ENCODE measurements at regions not wholly inside any gene's neighbourhood (a gene's known extent, or its start where the extent isn't known, plus 50 kb on each side); places are given as distances from the start of the nearest gene placed in this dataset.
A peak's percentile ranks its signal among the peaks of the same experiment; 100 is the strongest.

- H3K9me2 ChIP-seq (ENCODE audit: insufficient read depth), result no peaks in the 10 kb centered on the region
- H2AFZ ChIP-seq, result no peak overlapping the region
- ChIA-PET POLR2A (ENCODE audit: unreplicated experiment) (no interaction called here), CTCF (no interaction called here)
- no peak overlapping the region for H3K4me3 ChIP-seq
- H4K20me1 ChIP-seq (ENCODE audit: insufficient read depth), result no peaks in the 10 kb centered on the region
- H3K79me2 ChIP-seq (ENCODE audit: low read depth), result no peaks in the 10 kb centered on the region
- H3F3A ChIP-seq (ENCODE audit: insufficient read depth, low read depth), result peaks cover 4% of the 10 kb centered on the region; the same call in 1 of the 2 replicates
- intact Hi-C loops (cut with micrococcal nuclease; ENCODE audit: unreplicated experiment), result no loop called here
- H3K4me1 ChIP-seq (replicated peaks; ENCODE audit: insufficient read depth), result peaks cover 20% of the 10 kb centered on the region
- H3K27me3 ChIP-seq (ENCODE audit: insufficient read depth, low read depth), result no peaks in the 10 kb centered on the region
- H3K9me3 ChIP-seq (ENCODE audit: insufficient read depth, low read depth), result no peaks in the 10 kb centered on the region
- no peaks in the 10 kb centered on the region for H3K36me3 ChIP-seq (ENCODE audit: low read depth)
- H3K4me2 ChIP-seq, result no peak overlapping the region
- peak in 1 of 2 experiments; percentile 64 for DNase-seq
- no peak overlapping the region for H3K27ac ChIP-seq
- TF ChIP-seq, protein P1, sequence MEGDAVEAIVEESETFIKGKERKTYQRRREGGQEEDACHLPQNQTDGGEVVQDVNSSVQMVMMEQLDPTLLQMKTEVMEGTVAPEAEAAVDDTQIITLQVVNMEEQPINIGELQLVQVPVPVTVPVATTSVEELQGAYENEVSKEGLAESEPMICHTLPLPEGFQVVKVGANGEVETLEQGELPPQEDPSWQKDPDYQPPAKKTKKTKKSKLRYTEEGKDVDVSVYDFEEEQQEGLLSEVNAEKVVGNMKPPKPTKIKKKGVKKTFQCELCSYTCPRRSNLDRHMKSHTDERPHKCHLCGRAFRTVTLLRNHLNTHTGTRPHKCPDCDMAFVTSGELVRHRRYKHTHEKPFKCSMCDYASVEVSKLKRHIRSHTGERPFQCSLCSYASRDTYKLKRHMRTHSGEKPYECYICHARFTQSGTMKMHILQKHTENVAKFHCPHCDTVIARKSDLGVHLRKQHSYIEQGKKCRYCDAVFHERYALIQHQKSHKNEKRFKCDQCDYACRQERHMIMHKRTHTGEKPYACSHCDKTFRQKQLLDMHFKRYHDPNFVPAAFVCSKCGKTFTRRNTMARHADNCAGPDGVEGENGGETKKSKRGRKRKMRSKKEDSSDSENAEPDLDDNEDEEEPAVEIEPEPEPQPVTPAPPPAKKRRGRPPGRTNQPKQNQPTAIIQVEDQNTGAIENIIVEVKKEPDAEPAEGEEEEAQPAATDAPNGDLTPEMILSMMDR (conservative IDR thresholded peaks at IDR 0.05), result no peak
- TF ChIP-seq EZH2 (IDR thresholded peaks at IDR 0.05; ENCODE audit: low read depth), result no peak
- BruUV-seq (replicated peaks), result no TSS peak
Observed at GRCh38 chr10:10826125-10826524, 191.5 kb upstream of the CELF2 start.

- H3K9me3 ChIP-seq (ENCODE audit: insufficient read depth, low read depth), result no peaks in the 10 kb centered on the region
- H3K4me1 ChIP-seq (replicated peaks; ENCODE audit: insufficient read depth), result peaks cover 23% of the 10 kb centered on the region
- H3K79me2 ChIP-seq (ENCODE audit: low read depth), result no peaks in the 10 kb centered on the region
- CTCF ChIA-PET, result no interaction called here
- no peak overlapping the region for H3K4me3 ChIP-seq
- no peaks in the 10 kb centered on the region for H4K20me1 ChIP-seq (ENCODE audit: insufficient read depth)
- H3K27me3 ChIP-seq (ENCODE audit: insufficient read depth, low read depth), result no peaks in the 10 kb centered on the region
- peaks cover 8% of the 10 kb centered on the region; the same call in 1 of the 2 replicates for H3F3A ChIP-seq (ENCODE audit: insufficient read depth, low read depth)
- no peak for TF ChIP-seq EZH2 (IDR thresholded peaks at IDR 0.05; ENCODE audit: low read depth)
- TF ChIP-seq, protein P1 (conservative IDR thresholded peaks at IDR 0.05), result no peak
- no peak for DNase-seq
- intact Hi-C loops (cut with micrococcal nuclease; ENCODE audit: unreplicated experiment), result no loop called here
- POLR2A ChIA-PET (ENCODE audit: unreplicated experiment), result no interaction called here
- no peaks in the 10 kb centered on the region for H3K36me3 ChIP-seq (ENCODE audit: low read depth)
- H3K4me2 ChIP-seq, result no peak overlapping the region
- BruUV-seq (replicated peaks), result no TSS peak
- no peaks in the 10 kb centered on the region for H3K9me2 ChIP-seq (ENCODE audit: insufficient read depth)
- no peak overlapping the region for H2AFZ ChIP-seq
- H3K27ac ChIP-seq, result no peak overlapping the region
Observed at GRCh38 chr10:10828623-10829022, 189.0 kb upstream of the CELF2 start.

GRCh38 chr10:10829576-10829975, 188.1 kb upstream of the CELF2 start:
- H3K9me3 ChIP-seq (ENCODE audit: insufficient read depth, low read depth), result no peaks in the 10 kb centered on the region
- H3K4me2 ChIP-seq, result no peak overlapping the region
- H2AFZ ChIP-seq, result no peak overlapping the region
- H3K27ac ChIP-seq, result no peak overlapping the region
- CTCF ChIA-PET, result no interaction called here
- POLR2A ChIA-PET (ENCODE audit: unreplicated experiment), result no interaction called here
- no peak for TF ChIP-seq EZH2 (IDR thresholded peaks at IDR 0.05; ENCODE audit: low read depth)
- TF ChIP-seq, protein P1 (conservative IDR thresholded peaks at IDR 0.05), result no peak
- H3K9me2 ChIP-seq (ENCODE audit: insufficient read depth), result no peaks in the 10 kb centered on the region
- H3K4me3 ChIP-seq, result no peak overlapping the region
- no peaks in the 10 kb centered on the region for H3K27me3 ChIP-seq (ENCODE audit: insufficient read depth, low read depth)
- peaks cover 8% of the 10 kb centered on the region; the same call in 1 of the 2 replicates for H3F3A ChIP-seq (ENCODE audit: insufficient read depth, low read depth)
- no TSS peak for BruUV-seq (replicated peaks)
- H3K36me3 ChIP-seq (ENCODE audit: low read depth), result no peaks in the 10 kb centered on the region
- H3K4me1 ChIP-seq (replicated peaks; ENCODE audit: insufficient read depth), result peaks cover 23% of the 10 kb centered on the region
- intact Hi-C loops (cut with micrococcal nuclease; ENCODE audit: unreplicated experiment), result no loop called here
- no peak for DNase-seq
- H4K20me1 ChIP-seq (ENCODE audit: insufficient read depth), result no peaks in the 10 kb centered on the region
- H3K79me2 ChIP-seq (ENCODE audit: low read depth), result no peaks in the 10 kb centered on the region
